ENCODE measurements at regions not wholly inside any gene's neighbourhood (a gene's known extent, or its start where the extent isn't known, plus 50 kb on each side); places are given as distances from the start of the nearest gene placed in this dataset.

DNA sequence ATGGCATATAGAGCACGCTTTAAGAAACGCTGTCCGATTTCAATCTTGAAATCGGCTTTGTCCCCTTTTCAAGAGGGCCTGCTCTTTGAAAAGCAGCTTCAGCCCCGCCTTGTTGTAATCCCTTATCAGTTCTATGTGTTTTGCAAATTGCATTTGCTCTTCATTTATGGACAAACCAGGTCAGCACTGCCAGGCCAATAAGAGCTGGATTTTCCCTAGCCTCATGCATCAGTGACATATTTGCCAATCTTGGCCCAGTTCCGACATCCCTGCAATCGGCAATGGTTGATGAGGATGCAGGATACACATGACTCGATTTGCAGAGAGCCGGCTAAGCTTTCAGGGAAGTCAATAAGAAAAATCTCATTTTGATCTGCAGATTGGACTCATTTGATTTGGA, 529.1 kb upstream of the CLINT1 start:
- TF ChIP-seq CTCF (IDR thresholded peaks at IDR 0.05; ENCODE audit: insufficient read depth, missing control alignments), result no peak
- DNase-seq (ENCODE audit: insufficient read length, low spot score) (no peak), FAIRE-seq (no peak)

DNA sequence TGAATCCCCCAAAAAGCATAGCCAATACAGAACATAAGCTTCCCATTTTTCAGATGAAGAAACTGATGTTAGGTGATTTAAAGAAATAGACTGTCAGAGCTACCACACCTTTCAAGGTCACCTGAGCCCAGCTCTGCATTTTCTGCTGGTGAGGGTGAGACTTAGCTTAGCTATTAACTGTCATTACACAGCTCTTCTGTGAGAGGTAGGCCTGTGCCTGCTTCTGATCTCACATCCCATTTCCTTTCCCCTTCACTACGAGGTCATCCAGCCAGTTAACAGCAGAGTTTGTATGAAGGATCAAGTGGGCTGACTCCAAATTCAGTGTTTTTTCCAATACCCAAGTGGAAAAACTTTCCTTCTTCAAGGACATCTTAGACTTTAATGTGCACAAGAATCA, 528.6 kb upstream of the CLINT1 start:
- FAIRE-seq (no peak), DNase-seq (ENCODE audit: insufficient read length, low spot score) (no peak)
- no peak for TF ChIP-seq CTCF (IDR thresholded peaks at IDR 0.05; ENCODE audit: insufficient read depth, missing control alignments)

GRCh38 chr5:158385982-158386381, 527.0 kb upstream of the CLINT1 start:
- FAIRE-seq (no peak), DNase-seq (ENCODE audit: insufficient read length, low spot score) (no peak)
- no peak for TF ChIP-seq CTCF (IDR thresholded peaks at IDR 0.05; ENCODE audit: insufficient read depth, missing control alignments)

DNA sequence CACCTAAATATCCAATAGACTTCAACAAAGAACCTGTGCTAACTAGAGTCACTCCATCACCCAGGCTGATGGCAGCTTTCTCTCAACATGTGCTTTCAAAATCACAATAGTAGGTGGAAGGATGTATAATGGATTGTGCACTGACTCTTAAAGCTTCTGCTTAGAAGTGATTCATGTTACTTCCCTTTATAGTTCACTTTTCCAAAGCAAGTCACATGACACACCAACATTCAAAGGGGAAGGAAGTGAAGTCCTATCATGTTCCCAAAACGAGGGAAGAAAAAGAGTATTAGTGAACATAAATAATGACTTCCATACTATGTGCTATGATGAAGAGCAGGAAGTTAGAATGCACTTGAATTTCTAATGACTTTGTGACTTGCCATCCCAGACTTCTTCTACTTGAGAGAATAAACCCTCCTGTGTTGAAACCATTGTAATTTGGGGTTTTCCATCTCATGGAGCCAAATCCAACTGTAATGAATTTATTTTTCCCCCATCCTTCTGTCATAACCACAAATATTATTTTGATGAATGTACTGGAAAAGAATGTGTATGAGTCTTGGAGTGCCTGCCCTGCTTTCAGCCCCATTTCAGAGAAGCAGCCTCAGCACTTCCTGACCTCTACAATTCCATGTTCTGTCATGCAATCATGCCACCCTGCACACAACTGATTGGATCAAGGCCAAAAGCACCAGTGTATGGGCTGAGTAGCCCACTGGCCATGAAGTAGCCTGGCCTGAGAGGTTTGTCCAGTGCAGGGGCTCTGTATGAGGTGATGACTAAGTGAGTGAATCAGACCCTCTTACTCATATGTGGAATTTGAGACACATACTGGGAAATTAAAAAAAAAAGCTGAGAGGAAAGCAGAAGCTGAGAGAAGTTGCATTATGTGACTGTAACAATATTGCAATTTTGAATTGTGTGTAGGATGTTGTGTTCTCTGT, 525.9 kb upstream of the CLINT1 start:
- peak; percentile 35 for FAIRE-seq
- DNase-seq (ENCODE audit: insufficient read length, low spot score), result no peak
- TF ChIP-seq CTCF (IDR thresholded peaks at IDR 0.05; ENCODE audit: insufficient read depth, missing control alignments), result no peak

DNA sequence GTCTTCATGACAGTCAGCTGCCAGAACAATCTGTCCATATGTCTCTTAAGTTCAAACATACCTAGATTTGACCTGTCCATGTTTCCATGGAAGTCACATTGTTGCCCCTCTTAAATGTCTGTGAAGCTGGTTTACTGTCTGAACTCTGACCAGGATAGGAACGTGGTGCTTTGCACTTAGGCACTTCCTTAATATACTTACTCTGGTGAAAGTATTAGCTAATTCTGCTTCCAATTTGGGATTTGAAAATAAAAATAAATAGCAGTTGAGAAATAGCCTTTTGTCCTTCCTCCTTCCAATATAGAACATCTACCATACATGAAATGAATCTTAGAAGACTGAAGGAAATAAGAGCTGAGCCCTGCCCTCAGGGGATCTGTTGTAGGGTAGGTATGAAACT, 524.5 kb upstream of the CLINT1 start:
- no peak for TF ChIP-seq CTCF (IDR thresholded peaks at IDR 0.05; ENCODE audit: insufficient read depth, missing control alignments)
- FAIRE-seq (no peak), DNase-seq (ENCODE audit: insufficient read length, low spot score) (no peak)

DNA sequence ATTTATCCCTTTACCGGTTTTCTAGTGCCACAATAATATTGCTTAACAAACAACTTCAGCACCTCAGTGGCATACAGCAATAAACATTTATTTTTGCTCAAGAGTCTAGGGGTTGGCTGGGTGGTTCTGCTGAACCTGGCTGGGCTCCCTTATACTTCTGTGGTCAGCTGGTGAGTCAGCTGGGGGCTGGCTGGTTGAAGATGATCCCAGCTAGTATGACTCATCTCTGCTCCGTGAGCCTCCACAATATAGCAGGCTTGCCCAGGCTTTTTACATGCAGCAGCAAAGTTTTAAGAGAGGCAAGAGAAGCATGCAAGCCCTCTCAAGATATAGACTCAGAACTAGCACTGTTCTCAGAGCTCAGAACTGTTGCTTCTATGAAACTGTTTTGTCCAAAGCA, 523.5 kb upstream of the CLINT1 start:
- FAIRE-seq (no peak), DNase-seq (ENCODE audit: insufficient read length, low spot score) (no peak)
- TF ChIP-seq CTCF (IDR thresholded peaks at IDR 0.05; ENCODE audit: insufficient read depth, missing control alignments), result no peak

DNA sequence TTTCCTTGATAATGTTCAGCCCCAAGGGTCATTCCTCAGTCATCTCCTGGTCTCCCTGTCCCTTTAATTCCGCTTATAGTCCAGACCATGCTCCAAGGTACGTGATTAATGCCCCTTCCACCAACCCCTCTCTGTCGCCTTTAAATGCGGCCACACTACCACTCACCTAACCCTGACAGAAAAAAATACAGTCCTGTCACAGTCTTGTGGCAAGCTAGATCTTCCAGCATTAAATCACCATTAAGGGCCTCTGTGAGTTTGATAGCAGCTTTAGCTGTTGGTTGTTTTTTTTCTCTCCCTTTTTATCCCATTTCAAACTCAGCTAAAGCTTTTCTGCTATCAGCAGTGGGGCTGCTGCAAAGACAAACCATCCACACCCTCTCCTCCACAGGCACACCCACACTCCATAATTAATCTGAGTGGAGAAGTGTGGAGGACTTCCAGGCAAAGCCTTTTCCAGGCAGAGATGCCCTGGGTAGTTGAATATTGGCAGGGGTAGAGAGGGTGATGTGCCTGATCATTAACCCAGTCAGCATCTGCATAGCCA, 522.7 kb upstream of the CLINT1 start:
- FAIRE-seq (no peak), DNase-seq (ENCODE audit: insufficient read length, low spot score) (no peak)
- TF ChIP-seq CTCF (IDR thresholded peaks at IDR 0.05; ENCODE audit: insufficient read depth, missing control alignments), result no peak

All from D721Med (cell line).